ENCODE measurements at regions not wholly inside any gene's neighbourhood (a gene's known extent, or its start where the extent isn't known, plus 50 kb on each side); places are given as distances from the start of the nearest gene placed in this dataset.
"Not testable (repeated sequence)": the region's sequence is repeated elsewhere in the genome, so short reads cannot be mapped to it uniquely, and the experiment has no call there.

DNA sequence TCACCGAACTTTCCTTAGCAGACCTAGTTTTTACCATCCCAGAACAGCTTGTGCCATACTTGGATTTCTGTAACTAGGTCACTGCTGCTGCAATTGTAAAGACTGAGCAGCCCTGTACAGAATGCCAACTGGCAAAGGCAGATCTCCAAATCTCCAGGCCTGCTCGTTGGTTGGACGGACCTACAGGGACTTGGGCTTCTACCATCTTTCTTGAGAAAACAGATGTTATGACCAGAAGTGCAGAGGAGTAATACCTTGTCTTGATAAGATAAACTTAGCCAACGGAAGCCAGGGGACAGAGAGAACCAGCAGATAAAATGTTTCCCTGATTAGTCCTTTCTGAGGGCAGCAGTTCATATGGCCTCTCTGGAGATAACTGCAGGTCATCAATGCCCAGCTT, 304.1 kb downstream of the RFPL4B start:
- DNase-seq (ENCODE audit: low read depth): no peak

DNA sequence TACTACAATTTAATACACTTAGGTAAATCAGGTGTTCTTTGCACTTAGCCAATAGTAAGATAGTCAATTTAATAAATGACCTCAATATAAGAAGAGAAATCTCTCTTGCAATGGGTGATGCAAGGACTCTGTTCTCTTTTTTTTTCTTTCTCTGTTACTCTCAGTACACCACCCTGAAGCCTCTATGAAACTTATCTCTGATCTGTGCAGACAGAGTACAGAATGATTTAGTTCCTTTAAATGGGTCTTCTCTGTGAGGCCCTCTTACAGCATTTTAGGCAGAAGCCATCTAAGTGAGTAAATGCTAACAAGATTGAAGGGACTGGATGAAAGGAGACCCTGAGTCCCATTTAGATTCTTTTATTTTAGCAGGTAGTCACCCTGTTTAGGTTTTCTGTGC, 312.8 kb downstream of the RFPL4B start:
- no peak for DNase-seq (ENCODE audit: low read depth)

DNA sequence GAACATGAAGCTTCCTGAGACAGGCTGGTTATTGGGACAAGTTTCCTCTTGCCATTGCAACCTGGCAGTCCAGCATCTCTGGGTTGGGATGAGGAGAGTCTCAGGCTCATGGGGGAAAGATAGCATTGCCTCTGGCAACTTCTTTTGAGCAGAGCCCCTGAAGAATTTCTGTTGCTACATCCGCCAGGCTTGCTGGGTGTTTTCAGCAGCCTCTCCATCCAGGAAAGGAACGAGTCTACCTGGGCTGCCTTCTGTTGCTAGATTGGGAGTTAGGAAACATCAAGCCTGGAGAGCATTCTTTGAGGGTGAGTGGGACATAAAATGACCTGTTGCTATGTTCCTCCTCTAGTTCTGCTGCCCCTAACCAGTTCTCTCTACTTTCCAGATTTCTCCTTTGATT, 313.5 kb downstream of the RFPL4B start:
- no peak for DNase-seq (ENCODE audit: low read depth)

DNA sequence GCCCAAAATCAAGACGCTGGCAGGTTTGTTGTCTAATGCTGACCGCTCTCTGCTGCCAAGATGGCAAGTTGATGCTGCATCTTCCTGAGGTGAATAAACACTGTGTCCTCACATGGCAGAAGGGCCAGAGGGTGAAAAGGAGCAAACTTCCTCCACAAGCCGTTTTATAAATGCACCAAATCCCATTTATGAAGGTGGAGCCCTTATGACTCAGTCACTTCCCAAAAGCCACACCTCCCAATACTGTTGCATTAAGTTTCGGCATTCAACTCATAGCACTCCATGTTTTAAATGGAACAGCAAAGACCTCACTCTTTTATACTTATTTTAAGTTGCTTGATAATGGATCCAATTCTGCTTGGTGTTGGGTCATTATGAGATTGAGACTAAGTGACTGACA, 316.6 kb downstream of the RFPL4B start:
- no peak for DNase-seq (ENCODE audit: low read depth)

- no peak for DNase-seq (ENCODE audit: low read depth)
These were observed 318.0 kb downstream of the RFPL4B start for GRCh38 chr6:112665114-112665513.

DNA sequence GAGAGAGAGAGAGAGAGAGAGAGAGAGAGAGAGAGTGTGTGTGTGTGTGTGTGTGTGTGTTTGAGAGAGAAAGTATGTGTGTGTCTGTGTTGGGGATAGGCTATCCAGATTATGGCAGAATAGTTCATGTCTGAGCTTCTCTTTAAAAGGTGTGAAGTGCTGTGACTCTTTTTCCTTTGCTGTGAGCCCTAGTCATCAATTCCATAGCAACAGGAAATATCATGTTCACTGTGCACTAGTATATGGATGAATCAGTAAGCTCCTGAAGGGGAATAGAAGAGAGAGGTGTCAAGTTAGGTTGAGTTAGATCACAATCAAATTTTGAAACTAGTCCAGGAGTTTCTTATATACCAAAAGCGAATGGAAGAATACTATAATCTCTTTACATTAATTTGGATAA, 318.7 kb downstream of the RFPL4B start:
- DNase-seq (ENCODE audit: low read depth): no peak

- DNase-seq (ENCODE audit: low read depth): no peak
These were observed 320.3 kb downstream of the RFPL4B start for GRCh38 chr6:112667427-112667826.

DNA sequence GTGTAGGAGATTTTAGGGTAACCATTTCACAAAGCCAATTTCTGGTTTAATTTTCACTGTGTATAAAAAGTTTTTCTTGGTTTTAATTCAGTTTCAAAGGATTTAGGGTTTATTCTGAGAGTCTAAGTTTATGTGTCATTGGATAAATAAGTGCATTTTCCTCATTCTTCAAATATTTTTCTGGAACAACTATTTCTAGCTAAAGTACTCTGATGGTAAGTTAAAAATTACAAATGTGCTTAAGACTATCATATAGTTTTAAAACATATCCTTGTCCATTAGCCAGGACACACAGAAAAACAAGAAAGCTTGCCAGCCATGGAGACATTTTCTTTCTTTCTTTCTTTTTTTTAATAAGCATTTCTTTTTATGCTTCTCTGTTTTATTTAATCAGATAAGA, 333.0 kb downstream of the RFPL4B start:
- DNase-seq (ENCODE audit: low read depth): no peak

DNA sequence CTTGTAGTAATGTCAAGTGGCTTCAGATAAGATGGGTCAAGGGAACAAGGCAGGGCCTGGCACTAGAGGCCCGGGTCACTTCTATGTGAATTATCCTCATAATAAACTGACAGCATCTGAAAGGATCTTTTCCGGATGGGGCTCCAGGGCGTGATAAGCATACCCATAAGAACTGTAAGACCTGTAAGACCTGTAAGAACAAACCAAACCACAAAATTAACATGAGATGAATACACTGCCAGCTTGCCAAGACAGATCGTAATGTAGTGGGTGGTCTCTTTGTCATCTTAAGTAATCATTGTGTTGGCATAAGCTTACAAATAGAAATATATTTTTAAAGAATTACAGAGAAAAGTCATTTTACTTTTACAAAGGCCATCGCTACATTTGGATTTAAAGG, 334.9 kb downstream of the RFPL4B start:
- DNase-seq (ENCODE audit: low read depth): no peak

GRCh38 chr6:112683106-112683505, 336.0 kb downstream of the RFPL4B start:
- no peak for DNase-seq (ENCODE audit: low read depth)

GRCh38 chr6:112683926-112684325, 336.8 kb downstream of the RFPL4B start:
- DNase-seq (ENCODE audit: low read depth): no peak

DNA sequence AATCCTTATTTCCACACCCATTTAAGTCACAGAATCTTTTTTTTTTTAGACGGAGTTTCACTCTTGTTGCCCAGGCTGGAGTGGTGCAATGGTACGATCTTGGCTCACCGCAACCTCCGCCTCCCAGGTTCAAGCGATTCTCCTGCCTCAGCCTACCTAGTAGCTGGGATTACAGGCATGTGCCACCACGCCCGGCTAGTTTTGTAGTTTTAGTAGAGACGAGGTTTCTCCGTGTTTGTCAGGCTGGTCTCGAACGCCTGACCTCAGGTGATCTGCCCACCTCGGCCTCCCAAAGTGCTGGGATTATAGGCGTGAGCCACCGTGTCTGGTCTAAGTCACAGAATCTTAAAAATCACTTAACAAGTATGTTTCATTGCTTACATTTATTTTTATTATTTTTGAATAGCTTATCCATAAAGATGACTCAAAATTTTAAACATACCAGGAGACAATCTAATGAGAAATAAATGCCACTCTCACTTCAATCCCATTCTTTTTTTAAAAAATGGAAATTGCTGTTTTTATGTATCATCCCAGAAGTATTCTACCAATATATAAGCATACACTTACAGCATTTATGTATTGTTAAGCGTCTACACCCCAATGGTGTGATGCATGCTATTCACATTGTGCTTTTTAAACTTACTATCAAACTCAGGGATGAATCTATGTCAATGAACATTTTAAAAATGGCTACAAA, 338.5 kb downstream of the RFPL4B start:
- DNase-seq (ENCODE audit: low read depth): not testable (repeated sequence)

- DNase-seq (ENCODE audit: low read depth): not testable (repeated sequence)
These were observed 341.5 kb downstream of the RFPL4B start for GRCh38 chr6:112688487-112689165.

- DNase-seq (ENCODE audit: low read depth): not testable (repeated sequence)
These were observed 342.2 kb downstream of the RFPL4B start for GRCh38 chr6:112689183-112689858.

DNA sequence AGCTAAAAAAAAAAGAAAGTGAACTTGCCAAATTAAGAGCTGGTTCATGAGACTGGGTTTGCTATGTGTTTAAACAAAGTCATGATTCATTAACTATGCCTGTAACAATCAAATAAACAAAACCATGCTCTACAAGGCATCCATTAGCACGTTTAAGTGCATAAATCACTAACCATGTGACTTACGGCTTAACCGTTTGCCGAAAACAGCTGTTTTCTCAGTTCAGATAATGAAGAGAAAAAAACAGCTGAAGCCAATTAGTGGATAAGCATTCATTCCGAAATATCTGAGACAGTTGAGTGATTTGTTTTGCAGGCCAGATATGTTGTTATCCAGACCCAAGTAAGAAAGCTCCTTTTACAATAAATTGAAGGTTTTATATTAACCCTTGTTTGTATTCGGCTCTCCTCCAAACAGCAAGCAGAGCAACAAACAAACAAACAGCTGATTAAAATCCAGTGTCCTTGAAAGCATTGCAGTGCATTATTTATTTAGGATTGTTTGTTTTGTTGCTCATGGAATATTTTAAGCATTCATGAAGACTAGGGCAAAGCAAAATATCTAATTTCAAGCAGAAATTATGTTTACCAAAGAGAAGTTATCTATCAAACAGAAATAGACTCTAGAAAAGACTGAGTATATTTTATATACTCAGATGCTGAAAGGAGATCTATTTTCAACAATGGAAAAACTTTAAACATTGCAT, 343.5 kb downstream of the RFPL4B start:
- DNase-seq (ENCODE audit: low read depth): no peak

- DNase-seq (ENCODE audit: low read depth): no peak
These were observed 344.2 kb downstream of the RFPL4B start for GRCh38 chr6:112691289-112691688.

- DNase-seq (ENCODE audit: low read depth): no peak
These were observed 347.9 kb downstream of the RFPL4B start for GRCh38 chr6:112695001-112695400.

GRCh38 chr6:112697265-112697664, 350.1 kb downstream of the RFPL4B start:
- no peak for DNase-seq (ENCODE audit: low read depth)

GRCh38 chr6:112701201-112701600, 354.1 kb downstream of the RFPL4B start:
- DNase-seq (ENCODE audit: low read depth): no peak

- DNase-seq (ENCODE audit: low read depth): no peak
These were observed 363.6 kb downstream of the RFPL4B start for GRCh38 chr6:112710710-112711109.

- DNase-seq (ENCODE audit: low read depth): no peak
These were observed 366.3 kb downstream of the RFPL4B start for GRCh38 chr6:112713402-112713801.

- DNase-seq (ENCODE audit: low read depth): no peak
These were observed 370.3 kb downstream of the RFPL4B start for GRCh38 chr6:112717401-112717800.

DNA sequence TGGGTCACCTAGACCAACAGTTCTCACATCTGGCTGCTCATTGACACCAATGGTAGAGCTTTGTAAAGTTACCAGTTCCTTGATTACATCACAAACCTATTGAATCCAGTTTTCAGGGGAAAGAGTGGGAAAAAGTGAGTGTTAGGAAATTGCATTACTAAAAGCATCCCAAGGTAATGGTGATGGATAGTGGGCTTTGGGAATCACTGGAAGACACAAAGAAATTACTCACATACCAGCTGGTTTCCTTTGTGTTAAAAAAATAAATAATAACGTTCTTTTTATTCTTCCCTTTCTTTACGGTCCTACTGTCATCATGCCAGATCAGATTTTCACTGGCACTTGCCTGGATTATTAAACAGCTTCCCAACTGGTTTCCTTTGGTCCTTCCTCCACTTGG, 370.7 kb downstream of the RFPL4B start:
- no peak for DNase-seq (ENCODE audit: low read depth)
